Natural killer cell (primary cell): ENCODE measurements at regions not wholly inside any gene's neighbourhood (a gene's known extent, or its start where the extent isn't known, plus 50 kb on each side); places are given as distances from the start of the nearest gene placed in this dataset.

ENCODE experiments used
- ATAC-seq, 3 donors: fragments of 150-1000 bp in 2 of 3; fragments of 200-7000 bp in 1 of 3; cut with Tn5 transposase; 1 replicate in 1 of 3; 2 replicates in 2 of 3; pipeline ENCODE4 v1.10.0; 2021; ENCODE audit warnings: mild to moderate bottlenecking in 2 of 3, moderate library complexity in 2 of 3
- DNase-seq, 2 donors: peaks; one replicate each; pipeline versions ENCODE4 v3.0.0 to v3.0.0-alpha.2; 2013 to 2021; ENCODE audit warnings: mixed read lengths in 1 of 2
- H3K27ac ChIP-seq: one replicate; pipeline ENCODE4 v1.5.1; 2013; ENCODE audit warnings: mild to moderate bottlenecking, low read length
- H3K27me3 ChIP-seq: one replicate; pipeline ENCODE4 v1.6.1; 2013; ENCODE audit warnings: low read length; ENCODE audit not compliant: control insufficient read depth, insufficient read depth
- H3K36me3 ChIP-seq: one replicate; pipeline ENCODE4 v1.6.1; 2013; ENCODE audit warnings: low read length; ENCODE audit not compliant: control insufficient read depth, insufficient read depth
- H3K4me1 ChIP-seq: one replicate; pipeline ENCODE4 v1.6.1; 2013; ENCODE audit warnings: low read length; ENCODE audit not compliant: control insufficient read depth, insufficient read depth
- H3K4me3 ChIP-seq: one replicate; pipeline ENCODE4 v1.5.1; 2013; ENCODE audit warnings: low read length
- H3K9me3 ChIP-seq: one replicate; pipeline ENCODE4 v1.6.1; 2013; ENCODE audit warnings: low read length; ENCODE audit not compliant: control insufficient read depth, insufficient read depth
- H3K27ac Mint-ChIP-seq, 2 donors: one replicate each; pipeline ENCODE4 v1.8.0; 2022; ENCODE audit warnings: mild to moderate bottlenecking in 2 of 2, mixed read lengths in 2 of 2, moderate library complexity in 1 of 2
- H3K27me3 Mint-ChIP-seq, 2 donors: one replicate each; pipeline ENCODE4 v1.8.0; 2022; ENCODE audit warnings: low read depth in 2 of 2, mixed read lengths in 2 of 2
- H3K36me3 Mint-ChIP-seq: one replicate; pipeline ENCODE4 v1.8.0; 2022; ENCODE audit warnings: mixed read lengths
- H3K4me1 Mint-ChIP-seq, 2 donors: one replicate each; pipeline ENCODE4 v1.8.0; 2022; ENCODE audit warnings: mixed read lengths in 2 of 2
- H3K4me3 Mint-ChIP-seq: one replicate; pipeline ENCODE4 v1.8.0; 2022; ENCODE audit warnings: mild to moderate bottlenecking, moderate library complexity, mixed read lengths
- H3K9me3 Mint-ChIP-seq, 2 donors: one replicate each; pipeline ENCODE4 v1.8.0; 2022; ENCODE audit warnings: mixed read lengths in 2 of 2
- CTCF ChIP-seq: fragments of 200-600 bp; IDR thresholded peaks from one replicate; pipeline ENCODE4 v1.8.0; 2022; ENCODE audit warnings: antibody characterized with exemption
- WGBS: methylation state at CpG from one replicate; pipeline ENCODE4 v1.1.7; 2013; ENCODE audit warnings: missing lambda C conversion rate; ENCODE audit not compliant: insufficient coverage; 5-methylcytosine and 5-hydroxymethylcytosine counted together
- intact Hi-C: fragments of 100-400 bp; cut with micrococcal nuclease; formaldehyde crosslinking; loops from one replicate; pipeline ENCODE4 v1.14.2; 2022

- no peak overlapping the region for H3K27ac ChIP-seq
- Mint-ChIP-seq H3K27me3 (peaks cover 11 to 27% of the 10 kb centered on the region in 2 donors), H3K9me3 (no peaks in the 10 kb centered on the region), H3K36me3 (no peaks in the 10 kb centered on the region), H3K4me3 (no peak overlapping the region), H3K4me1 (no peaks in the 10 kb centered on the region), H3K27ac (no peak overlapping the region)
- no peaks in the 10 kb centered on the region for H3K36me3 ChIP-seq
- no peaks in the 10 kb centered on the region for H3K9me3 ChIP-seq
- TF ChIP-seq CTCF = no peak
- WGBS = 76% methylated on average over 4 of the region's 4 CpGs
- no peak overlapping the region for H3K4me3 ChIP-seq
- H3K27me3 ChIP-seq = no peaks in the 10 kb centered on the region
- ATAC-seq (no peak), DNase-seq (no peak)
- no peaks in the 10 kb centered on the region for H3K4me1 ChIP-seq
- intact Hi-C loops = no loop called here
These were observed 203.6 kb upstream of the MVB12B start for GRCh38 chr9:126122901-126123616.

GRCh38 chr9:126123927-126124326 is 202.7 kb upstream of the MVB12B start:
- H3K27me3 Mint-ChIP-seq = peaks cover 14 to 27% of the 10 kb centered on the region in 2 donors

GRCh38 chr9:126125177-126125576 is 201.5 kb upstream of the MVB12B start:
- no peak overlapping the region for H3K4me3 ChIP-seq
- 94% methylated on average over 6 of the region's 8 CpGs for WGBS

More at GRCh38 chr9:126123927-126124326, 202.7 kb upstream of the MVB12B start:
- Histone ChIP-seq H3K9me3 (no peaks in the 10 kb centered on the region), H3K27ac (no peak overlapping the region), H3K27me3 (no peaks in the 10 kb centered on the region), H3K36me3 (no peaks in the 10 kb centered on the region), H3K4me1 (no peaks in the 10 kb centered on the region), H3K4me3 (no peak overlapping the region)
- no peaks in the 10 kb centered on the region for H3K36me3 Mint-ChIP-seq
- ATAC-seq (no peak), DNase-seq (no peak)
- TF ChIP-seq CTCF = no peak
- intact Hi-C loops = no loop called here
- no peak overlapping the region for H3K4me3 Mint-ChIP-seq
- H3K27ac Mint-ChIP-seq = no peak overlapping the region
- no peaks in the 10 kb centered on the region for H3K4me1 Mint-ChIP-seq
- WGBS = 77% methylated on average over 6 of the region's 7 CpGs
- no peaks in the 10 kb centered on the region for H3K9me3 Mint-ChIP-seq

More at GRCh38 chr9:126125177-126125576, 201.5 kb upstream of the MVB12B start:
- DNase-seq (no peak), ATAC-seq (no peak)
- Mint-ChIP-seq H3K4me3 (no peak overlapping the region), H3K9me3 (no peaks in the 10 kb centered on the region), H3K27ac (no peak overlapping the region), H3K4me1 (no peaks in the 10 kb centered on the region), H3K27me3 (peaks cover 22 to 30% of the 10 kb centered on the region in 2 donors), H3K36me3 (no peaks in the 10 kb centered on the region)
- H3K9me3 ChIP-seq = no peaks in the 10 kb centered on the region
- H3K27ac ChIP-seq = no peak overlapping the region
- no peaks in the 10 kb centered on the region for H3K27me3 ChIP-seq
- intact Hi-C loops = no loop called here
- TF ChIP-seq CTCF = no peak
- H3K4me1 ChIP-seq = no peaks in the 10 kb centered on the region
- H3K36me3 ChIP-seq = no peaks in the 10 kb centered on the region
